Left renal cortex interstitium (tissue), 4 donors: ENCODE measurements at regions not wholly inside any gene's neighbourhood (a gene's known extent, or its start where the extent isn't known, plus 50 kb on each side); places are given as distances from the start of the nearest gene placed in this dataset.
"Not testable (repeated sequence)": the region's sequence is repeated elsewhere in the genome, so short reads cannot be mapped to it uniquely, and the experiment has no call there.

Experiments
- DNase-seq, 4 donors: peaks; one replicate each; pipeline ENCODE4 v3.0.0-alpha.2; 2013; ENCODE audit warnings: low read depth in 4 of 4, low spot score in 2 of 4, missing footprints in 1 of 4

GRCh38 chr10:3331187-3331586, 158.6 kb upstream of the PITRM1 start:
- no peak for DNase-seq

- no peak for DNase-seq
Observed at GRCh38 chr10:3330663-3331062, 158.1 kb upstream of the PITRM1 start.

- DNase-seq, result no peak
Observed at GRCh38 chr10:3325954-3326750, 153.6 kb upstream of the PITRM1 start.

- DNase-seq, result no peak
Observed at GRCh38 chr10:3324612-3325038, 152.0 kb upstream of the PITRM1 start.

GRCh38 chr10:3323865-3324498, 151.4 kb upstream of the PITRM1 start:
- no peak for DNase-seq

GRCh38 chr10:3321123-3321522, 148.5 kb upstream of the PITRM1 start:
- no peak for DNase-seq

GRCh38 chr10:3319811-3320226, 147.2 kb upstream of the PITRM1 start:
- no peak for DNase-seq

- DNase-seq, result not testable (repeated sequence)
Observed at GRCh38 chr10:3318480-3318807, 145.9 kb upstream of the PITRM1 start.

- not testable (repeated sequence) for DNase-seq
Observed at GRCh38 chr10:3317553-3318479, 145.2 kb upstream of the PITRM1 start.

- not testable (repeated sequence) for DNase-seq
Observed at GRCh38 chr10:3314445-3315085, 142.0 kb upstream of the PITRM1 start.

GRCh38 chr10:3313784-3314444, 141.3 kb upstream of the PITRM1 start:
- DNase-seq, result peak in 1 of 4 donors; percentile 37

GRCh38 chr10:3312403-3312940, 139.9 kb upstream of the PITRM1 start:
- no peak for DNase-seq

GRCh38 chr10:3310016-3310784, 137.6 kb upstream of the PITRM1 start:
- DNase-seq, result no peak

- DNase-seq, result no peak
Observed at GRCh38 chr10:3306050-3306449, 133.5 kb upstream of the PITRM1 start.

GRCh38 chr10:3295582-3296151, 123.1 kb upstream of the PITRM1 start:
- no peak for DNase-seq

GRCh38 chr10:3294919-3295581, 122.5 kb upstream of the PITRM1 start:
- DNase-seq, result no peak

- DNase-seq, result no peak
Observed at GRCh38 chr10:3293581-3294431, 121.2 kb upstream of the PITRM1 start.
